ENCODE measurements at regions not wholly inside any gene's neighbourhood (a gene's known extent, or its start where the extent isn't known, plus 50 kb on each side); places are given as distances from the start of the nearest gene placed in this dataset.

DNA sequence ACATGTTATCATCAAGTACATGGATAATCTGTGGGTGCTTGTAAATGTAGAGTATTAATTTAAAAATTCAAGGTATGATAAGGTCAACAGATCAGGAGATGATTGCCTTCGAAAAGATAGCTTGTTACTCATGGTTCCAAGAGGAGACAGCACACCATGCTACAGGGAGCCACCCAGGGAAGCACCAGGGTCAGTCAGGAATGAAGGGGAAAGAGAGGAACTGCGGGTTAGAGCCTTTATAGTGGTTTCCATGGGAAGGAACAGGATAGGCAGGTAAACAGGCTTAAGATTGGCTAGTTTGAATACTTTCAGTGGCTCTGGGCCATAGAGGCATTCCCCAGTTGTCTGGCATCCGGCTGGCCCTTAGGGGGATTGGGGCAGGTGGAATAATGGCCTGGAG is 74.2 kb upstream of the SERTM1 start:
- TF ChIP-seq, protein P1, sequence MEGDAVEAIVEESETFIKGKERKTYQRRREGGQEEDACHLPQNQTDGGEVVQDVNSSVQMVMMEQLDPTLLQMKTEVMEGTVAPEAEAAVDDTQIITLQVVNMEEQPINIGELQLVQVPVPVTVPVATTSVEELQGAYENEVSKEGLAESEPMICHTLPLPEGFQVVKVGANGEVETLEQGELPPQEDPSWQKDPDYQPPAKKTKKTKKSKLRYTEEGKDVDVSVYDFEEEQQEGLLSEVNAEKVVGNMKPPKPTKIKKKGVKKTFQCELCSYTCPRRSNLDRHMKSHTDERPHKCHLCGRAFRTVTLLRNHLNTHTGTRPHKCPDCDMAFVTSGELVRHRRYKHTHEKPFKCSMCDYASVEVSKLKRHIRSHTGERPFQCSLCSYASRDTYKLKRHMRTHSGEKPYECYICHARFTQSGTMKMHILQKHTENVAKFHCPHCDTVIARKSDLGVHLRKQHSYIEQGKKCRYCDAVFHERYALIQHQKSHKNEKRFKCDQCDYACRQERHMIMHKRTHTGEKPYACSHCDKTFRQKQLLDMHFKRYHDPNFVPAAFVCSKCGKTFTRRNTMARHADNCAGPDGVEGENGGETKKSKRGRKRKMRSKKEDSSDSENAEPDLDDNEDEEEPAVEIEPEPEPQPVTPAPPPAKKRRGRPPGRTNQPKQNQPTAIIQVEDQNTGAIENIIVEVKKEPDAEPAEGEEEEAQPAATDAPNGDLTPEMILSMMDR (IDR thresholded peaks at IDR 0.05): no peak
- no peaks in the 10 kb centered on the region for H3K4me1 Mint-ChIP-seq (ENCODE audit: low read depth)
- peaks cover 35% of the 10 kb centered on the region for H3K9me3 Mint-ChIP-seq
- no peak for DNase-seq
- no peaks in the 10 kb centered on the region for H3K36me3 Mint-ChIP-seq (ENCODE audit: low read depth)
- H3K4me3 Mint-ChIP-seq: no peak overlapping the region
- H3K27me3 Mint-ChIP-seq (ENCODE audit: insufficient read depth): no peaks in the 10 kb centered on the region
- H3K27ac Mint-ChIP-seq: no peak overlapping the region

DNA sequence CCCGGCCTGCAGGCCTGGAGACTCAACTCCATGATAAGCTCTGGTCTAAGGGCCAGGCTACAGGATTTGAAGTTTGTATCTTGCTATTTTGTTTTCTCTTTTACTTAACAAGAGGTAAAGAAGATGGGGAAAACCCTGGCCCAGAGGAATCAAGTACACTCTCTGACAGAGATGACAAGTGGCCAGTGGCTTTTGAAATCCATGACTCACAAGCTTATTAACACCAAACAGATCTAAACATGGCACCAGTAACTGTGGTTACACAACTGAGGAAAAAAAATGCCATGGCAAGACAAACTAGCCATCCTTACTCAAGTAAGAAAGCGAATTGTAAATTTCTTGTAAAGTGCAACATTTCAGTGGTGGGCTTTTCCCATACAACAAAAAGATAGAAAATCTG is 72.6 kb upstream of the SERTM1 start:
- H3K9me3 Mint-ChIP-seq: peaks cover 36% of the 10 kb centered on the region
- no peak overlapping the region for H3K27ac Mint-ChIP-seq
- H3K36me3 Mint-ChIP-seq (ENCODE audit: low read depth): no peaks in the 10 kb centered on the region
- no peak overlapping the region for H3K4me3 Mint-ChIP-seq
- TF ChIP-seq, protein P1 (IDR thresholded peaks at IDR 0.05): no peak
- no peaks in the 10 kb centered on the region for H3K27me3 Mint-ChIP-seq (ENCODE audit: insufficient read depth)
- H3K4me1 Mint-ChIP-seq (ENCODE audit: low read depth): no peaks in the 10 kb centered on the region
- no peak for DNase-seq

DNA sequence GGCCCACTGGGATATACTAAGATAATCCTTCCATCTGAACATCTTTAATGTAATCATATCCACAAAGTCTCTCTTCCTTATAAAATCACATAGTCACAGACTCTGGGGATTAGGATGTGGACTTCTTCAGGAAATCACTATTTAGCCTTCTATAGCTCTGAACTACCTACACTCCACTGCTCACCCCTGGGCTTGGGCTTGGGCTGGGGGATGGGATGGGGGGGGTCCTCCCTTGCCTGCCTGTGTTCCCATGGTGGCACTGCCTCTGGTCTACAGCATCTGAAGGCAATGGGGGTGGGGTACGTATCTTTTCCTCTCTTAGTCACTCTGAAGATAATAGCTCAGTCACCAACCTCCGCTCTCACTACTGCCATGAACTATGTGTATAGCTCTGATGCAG is 67.8 kb upstream of the SERTM1 start:
- no peak for DNase-seq
- no peaks in the 10 kb centered on the region for H3K4me1 Mint-ChIP-seq (ENCODE audit: low read depth)
- H3K9me3 Mint-ChIP-seq: peaks cover 16% of the 10 kb centered on the region
- TF ChIP-seq, protein P1 (IDR thresholded peaks at IDR 0.05): no peak
- H3K27me3 Mint-ChIP-seq (ENCODE audit: insufficient read depth): no peaks in the 10 kb centered on the region
- H3K36me3 Mint-ChIP-seq (ENCODE audit: low read depth): no peaks in the 10 kb centered on the region
- no peak overlapping the region for H3K4me3 Mint-ChIP-seq
- no peak overlapping the region for H3K27ac Mint-ChIP-seq

DNA sequence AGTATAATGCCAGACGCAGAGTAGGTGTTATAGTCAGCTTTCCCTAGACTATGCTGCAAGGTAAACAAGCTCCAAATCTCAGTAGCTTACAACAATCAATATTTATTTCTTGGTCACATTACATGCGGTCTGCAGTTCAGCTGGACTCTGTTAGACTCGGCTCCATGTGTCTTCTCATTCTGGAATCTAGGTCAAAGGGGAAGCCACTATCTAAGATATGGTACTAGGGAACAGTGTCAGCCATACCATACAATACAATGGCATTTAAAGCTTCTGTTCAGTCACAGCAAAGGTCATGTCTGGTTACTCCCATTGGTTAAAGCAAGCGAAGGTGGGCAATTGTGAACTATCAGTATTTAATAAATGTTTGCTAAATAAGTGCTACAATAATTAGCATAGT is 65.3 kb upstream of the SERTM1 start:
- Mint-ChIP-seq H3K36me3 (ENCODE audit: low read depth) (no peaks in the 10 kb centered on the region), H3K4me1 (ENCODE audit: low read depth) (no peaks in the 10 kb centered on the region), H3K27me3 (ENCODE audit: insufficient read depth) (no peaks in the 10 kb centered on the region), H3K9me3 (peaks cover 24% of the 10 kb centered on the region), H3K27ac (no peak overlapping the region), H3K4me3 (no peak overlapping the region)
- DNase-seq: no peak
- TF ChIP-seq, protein P1 (IDR thresholded peaks at IDR 0.05): no peak

DNA sequence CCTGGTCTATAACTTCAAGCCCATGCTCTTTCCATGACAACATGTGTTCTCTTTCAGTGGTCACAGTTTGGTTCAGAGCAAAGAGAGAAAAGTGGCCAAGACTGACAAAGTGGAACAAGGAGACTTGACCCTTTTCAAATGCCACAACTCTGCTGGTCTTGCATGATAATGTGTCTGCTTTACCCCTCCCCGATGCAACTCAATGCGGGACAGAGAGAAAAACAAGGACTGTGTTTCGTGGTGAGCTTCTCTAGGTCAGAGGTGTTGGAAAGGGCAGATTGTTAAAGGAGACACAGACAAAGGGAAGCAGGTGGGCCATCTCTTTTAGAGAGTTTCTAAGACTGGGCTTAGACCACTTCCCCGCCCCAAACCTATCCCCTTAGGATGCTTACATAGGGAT is 61.6 kb upstream of the SERTM1 start:
- no peaks in the 10 kb centered on the region for H3K27me3 Mint-ChIP-seq (ENCODE audit: insufficient read depth)
- peaks cover 27% of the 10 kb centered on the region for H3K9me3 Mint-ChIP-seq
- no peak overlapping the region for H3K4me3 Mint-ChIP-seq
- H3K36me3 Mint-ChIP-seq (ENCODE audit: low read depth): no peaks in the 10 kb centered on the region
- H3K27ac Mint-ChIP-seq: no peak overlapping the region
- TF ChIP-seq, protein P1 (IDR thresholded peaks at IDR 0.05): no peak
- DNase-seq: no peak
- no peaks in the 10 kb centered on the region for H3K4me1 Mint-ChIP-seq (ENCODE audit: low read depth)

DNA sequence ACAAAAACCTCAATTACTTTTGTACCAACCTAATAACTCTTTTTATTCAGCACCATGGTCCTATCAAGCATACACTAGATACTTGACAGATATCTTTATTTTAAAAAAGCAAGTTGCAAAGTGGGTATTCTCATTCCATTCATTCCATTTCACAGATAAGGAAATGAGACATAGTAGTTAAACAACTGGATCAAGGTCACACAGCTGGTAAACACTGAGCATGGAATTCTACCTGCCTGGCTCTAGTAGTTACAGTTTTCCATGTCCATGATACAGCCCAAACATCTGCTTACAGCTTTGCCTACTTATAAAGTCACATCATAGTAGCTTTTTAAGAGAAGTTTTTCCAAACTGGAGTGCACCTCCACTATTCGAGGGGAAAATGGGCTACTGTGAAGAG is 57.1 kb upstream of the SERTM1 start:
- H3K36me3 Mint-ChIP-seq (ENCODE audit: low read depth): peaks cover 7% of the 10 kb centered on the region; the same call in 1 of the 2 replicates
- TF ChIP-seq, protein P1 (IDR thresholded peaks at IDR 0.05): no peak
- H3K27me3 Mint-ChIP-seq (ENCODE audit: insufficient read depth): no peaks in the 10 kb centered on the region
- H3K4me1 Mint-ChIP-seq (ENCODE audit: low read depth): no peaks in the 10 kb centered on the region
- no peak for DNase-seq
- H3K4me3 Mint-ChIP-seq: no peak overlapping the region
- peaks cover 46% of the 10 kb centered on the region for H3K9me3 Mint-ChIP-seq
- no peak overlapping the region for H3K27ac Mint-ChIP-seq

Measured in HFFc6 (cell line).